ENCODE measurements at regions not wholly inside any gene's neighbourhood (a gene's known extent, or its start where the extent isn't known, plus 50 kb on each side); places are given as distances from the start of the nearest gene placed in this dataset.

- no peak for TF ChIP-seq CTCF (IDR thresholded peaks at IDR 0.05 in 2 of 3, conservative IDR thresholded peaks at IDR 0.05 in 1 of 3; ENCODE audit: borderline replicate concordance in 1 of 3, insufficient read depth in 1 of 3, low read depth in 2 of 3, low read length in 2 of 3)
- no peak for TF ChIP-seq POLR2AphosphoS5 (IDR thresholded peaks at IDR 0.05; ENCODE audit: low read depth, low read length)
- no peak for TF ChIP-seq EZH2 (IDR thresholded peaks at IDR 0.05)
- TF ChIP-seq SIN3A (IDR thresholded peaks at IDR 0.05; ENCODE audit: low read depth) = no peak
- no peak for TF ChIP-seq ZNF274 (IDR thresholded peaks at IDR 0.05; ENCODE audit: low read depth, low read length)
- no peak for TF ChIP-seq POLR2A (IDR thresholded peaks at IDR 0.05; ENCODE audit: borderline replicate concordance, extremely low read depth, insufficient read depth, insufficient read length)
- no peak for TF ChIP-seq SRF (IDR thresholded peaks at IDR 0.05; ENCODE audit: low read depth)
- no peak for TF ChIP-seq JUND (IDR thresholded peaks at IDR 0.05)
- TF ChIP-seq FOSL1 (IDR thresholded peaks at IDR 0.05; ENCODE audit: low read depth) = no peak
These were observed 96.4 kb upstream of the SMAD3 start for GRCh38 chr15:66968806-66969596.
